Gastrocnemius medialis (tissue), 4 donors: ENCODE measurements at regions not wholly inside any gene's neighbourhood (a gene's known extent, or its start where the extent isn't known, plus 50 kb on each side); places are given as distances from the start of the nearest gene placed in this dataset.
"Not testable (repeated sequence)": the region's sequence is repeated elsewhere in the genome, so short reads cannot be mapped to it uniquely, and the experiment has no call there.

Experiments
- CTCF ChIP-seq, 5 experiments: fragments of 450-650 bp in 3 of 5; fragments of 200-600 bp in 2 of 5; sonication (generic) in 2 of 5; IDR thresholded peaks in 4 of 5; conservative IDR thresholded peaks in 1 of 5; 1 replicate in 4 of 5; 2 replicates in 1 of 5; pipeline ENCODE4 v1.5.1; 2016 to 2019; ENCODE audit warnings: antibody characterized with exemption in 5 of 5, mild to moderate bottlenecking in 3 of 5, moderate library complexity in 3 of 5
- POLR2A ChIP-seq, 2 donors: fragments of 450-650 bp; IDR thresholded peaks; one replicate each; pipeline ENCODE4 v1.6.1; 2017; ENCODE audit warnings: antibody characterized with exemption in 2 of 2, mild to moderate bottlenecking in 2 of 2, moderate library complexity in 2 of 2

- not testable (repeated sequence) for TF ChIP-seq CTCF (IDR thresholded peaks at IDR 0.05 in 4 of 5, conservative IDR thresholded peaks at IDR 0.05 in 1 of 5); POLR2A (IDR thresholded peaks at IDR 0.05)
Observed at GRCh38 chr16:21525956-21526922, 73.1 kb upstream of the METTL9 start.
